WTC11 (cell line): ENCODE measurements at regions not wholly inside any gene's neighbourhood (a gene's known extent, or its start where the extent isn't known, plus 50 kb on each side); places are given as distances from the start of the nearest gene placed in this dataset.

ENCODE experiments used
- ATAC-seq: fragments of 200-7000 bp; cut with Tn5 transposase; 2 replicates; pipeline ENCODE4 v1.10.0; 2021; ENCODE audit warnings: mild to moderate bottlenecking, moderate library complexity
- CTCF ChIA-PET: fragments of 300-600 bp; sonication (Branson Sonifier 250); formaldehyde crosslinking; loops from one replicate; lab custom pipeline; 2021; ENCODE audit warnings: antibody characterized with exemption; lab: Charles Lee
- POLR2A ChIA-PET: fragments of 350-600 bp; sonication (Branson Sonifier 250); formaldehyde crosslinking; loops from one replicate; lab custom pipeline; 2021; ENCODE audit warnings: antibody characterized with exemption; lab: Charles Lee
- DNase-seq: peaks from one replicate; pipeline ENCODE4 v3.0.0; 2021; ENCODE audit warnings: low spot score
- H3K27ac Mint-ChIP-seq: 2 replicates; pipeline ENCODE4 v1.8.0; 2021; ENCODE audit warnings: mixed read lengths
- H3K27me3 Mint-ChIP-seq: 2 replicates; pipeline ENCODE4 v1.8.0; 2021; ENCODE audit warnings: low read depth, mild to moderate bottlenecking, moderate library complexity, mixed read lengths
- H3K36me3 Mint-ChIP-seq: 2 replicates; pipeline ENCODE4 v1.8.0; 2021; ENCODE audit warnings: mixed read lengths
- H3K4me1 Mint-ChIP-seq: 2 replicates; pipeline ENCODE4 v1.8.0; 2022; ENCODE audit warnings: mixed read lengths
- H3K4me3 Mint-ChIP-seq: 2 replicates; pipeline ENCODE4 v1.8.0; 2021; ENCODE audit warnings: mild to moderate bottlenecking, moderate library complexity, mixed read lengths
- H3K9me3 Mint-ChIP-seq: 2 replicates; pipeline ENCODE4 v1.8.0; 2021; ENCODE audit warnings: mixed read lengths
- CBFB ChIP-seq: sonication (generic); formaldehyde crosslinking; IDR thresholded peaks from 2 replicates; pipeline ENCODE4 v1.8.1; 2022; ENCODE audit warnings: mild to moderate bottlenecking, low read depth, missing genetic modification reagents
- EMX1 ChIP-seq: fragments of 250-450 bp; sonication (Bioruptor Pico); IDR thresholded peaks from 2 replicates; pipeline ENCODE4 v1.8.0; 2021; ENCODE audit warnings: mild to moderate bottlenecking
- ESRRA ChIP-seq: sonication (generic); formaldehyde crosslinking; IDR thresholded peaks from 2 replicates; pipeline ENCODE4 v1.8.1; 2022; ENCODE audit warnings: mild to moderate bottlenecking, missing genetic modification reagents, borderline replicate concordance
- ETV6 ChIP-seq: sonication (generic); formaldehyde crosslinking; IDR thresholded peaks from 2 replicates; pipeline ENCODE4 v1.8.1; 2022; ENCODE audit warnings: mild to moderate bottlenecking, missing genetic modification reagents
- GABPB1 ChIP-seq: sonication (generic); formaldehyde crosslinking; IDR thresholded peaks from 2 replicates; pipeline ENCODE4 v1.8.1; 2023; ENCODE audit warnings: mild to moderate bottlenecking, missing genetic modification reagents
- GTF2I ChIP-seq: fragments of 250-450 bp; sonication (Bioruptor Pico); conservative IDR thresholded peaks from 2 replicates; pipeline ENCODE4 v1.4.0; 2021; ENCODE audit warnings: mild to moderate bottlenecking
- MXD4 ChIP-seq: fragments of 250-450 bp; sonication (Bioruptor Pico); IDR thresholded peaks from 2 replicates; pipeline ENCODE4 v1.8.0; 2021; ENCODE audit warnings: mild to moderate bottlenecking, moderate library complexity, borderline replicate concordance
- MYBL2 ChIP-seq: sonication (generic); formaldehyde crosslinking; IDR thresholded peaks from 2 replicates; pipeline ENCODE4 v1.8.1; 2023; ENCODE audit warnings: mild to moderate bottlenecking, moderate library complexity, missing genetic modification reagents
- NR3C1 ChIP-seq: sonication (generic); formaldehyde crosslinking; conservative IDR thresholded peaks from 2 replicates; pipeline ENCODE4 v1.8.1; 2023; ENCODE audit warnings: low read depth, mild to moderate bottlenecking, missing genetic modification reagents
- PRRX2 ChIP-seq: fragments of 250-450 bp; sonication (Bioruptor Pico); IDR thresholded peaks from 2 replicates; pipeline ENCODE4 v1.8.0; 2021; ENCODE audit warnings: mild to moderate bottlenecking
- RELA ChIP-seq: sonication (generic); formaldehyde crosslinking; IDR thresholded peaks from 2 replicates; pipeline ENCODE4 v1.8.1; 2022; ENCODE audit warnings: missing genetic modification reagents, mild to moderate bottlenecking, borderline replicate concordance
- RORB ChIP-seq: fragments of 250-450 bp; sonication (Bioruptor Pico); IDR thresholded peaks from 2 replicates; pipeline ENCODE4 v1.9.0; 2021; ENCODE audit warnings: mild to moderate bottlenecking
- SMAD3 ChIP-seq: sonication (generic); formaldehyde crosslinking; IDR thresholded peaks from 2 replicates; pipeline ENCODE4 v1.8.0; 2022; ENCODE audit warnings: missing genetic modification reagents, mild to moderate bottlenecking, borderline replicate concordance
- SOX15 ChIP-seq: fragments of 250-450 bp; sonication (Bioruptor Pico); IDR thresholded peaks from 2 replicates; pipeline ENCODE4 v1.9.0; 2021; ENCODE audit warnings: mild to moderate bottlenecking
- SP1 ChIP-seq: sonication (generic); formaldehyde crosslinking; conservative IDR thresholded peaks from 2 replicates; pipeline ENCODE4 v1.8.1; 2022; ENCODE audit warnings: missing genetic modification reagents
- ZNF121 ChIP-seq: sonication (generic); formaldehyde crosslinking; IDR thresholded peaks from 2 replicates; pipeline ENCODE4 v1.8.0; 2023; ENCODE audit warnings: missing genetic modification reagents
- ZNF263 ChIP-seq: sonication (generic); formaldehyde crosslinking; IDR thresholded peaks from 2 replicates; pipeline ENCODE4 v1.8.1; 2022; ENCODE audit warnings: low read depth, mild to moderate bottlenecking, moderate library complexity, missing genetic modification reagents
- ZNF416 ChIP-seq: fragments of 250-450 bp; sonication (Bioruptor Pico); IDR thresholded peaks from 2 replicates; pipeline ENCODE4 v1.9.0; 2021; ENCODE audit warnings: mild to moderate bottlenecking, inconsistent platforms
- ZNF425 ChIP-seq: fragments of 250-450 bp; sonication (Bioruptor Pico); conservative IDR thresholded peaks from 2 replicates; pipeline ENCODE4 v1.9.0; 2021; ENCODE audit warnings: mild to moderate bottlenecking
- ZNF512 ChIP-seq: sonication (generic); formaldehyde crosslinking; IDR thresholded peaks from 2 replicates; pipeline ENCODE4 v1.8.1; 2022; ENCODE audit warnings: missing genetic modification reagents, borderline replicate concordance
- ZNF532 ChIP-seq: fragments of 250-450 bp; sonication (Bioruptor Pico); IDR thresholded peaks from 2 replicates; pipeline ENCODE4 v1.9.0; 2021; ENCODE audit warnings: mild to moderate bottlenecking, borderline replicate concordance
- ZSCAN18 ChIP-seq: fragments of 250-450 bp; sonication (Bioruptor Pico); IDR thresholded peaks from 2 replicates; pipeline ENCODE4 v2.1.2; 2022; ENCODE audit warnings: mild to moderate bottlenecking, moderate library complexity

GRCh38 chr13:83815598-83815997 is 66.7 kb downstream of the SLITRK1 start:
- Mint-ChIP-seq H3K9me3 (peaks cover 10% of the 10 kb centered on the region), H3K4me3 (no peak overlapping the region), H3K36me3 (peaks cover 2% of the 10 kb centered on the region; the same call in 1 of the 2 replicates), H3K4me1 (peaks cover 21% of the 10 kb centered on the region), H3K27me3 (peaks cover 28% of the 10 kb centered on the region), H3K27ac (no peak overlapping the region)
- ChIA-PET CTCF (interaction anchor here (0.8 to 1.2 kb wide), 3 partner anchors 9 to 35 kb away, joined by 3 to 5 read pairs (median 3); no protein-coding TSS in a partner anchor), POLR2A (no interaction called here)
- DNase-seq (no peak), ATAC-seq (peak; percentile 72)
- no peak for TF ChIP-seq MXD4 (CRISPR knock-in tag)

GRCh38 chr13:83810136-83810535 is 72.1 kb downstream of the SLITRK1 start:
- Mint-ChIP-seq H3K27me3 (peaks cover 28% of the 10 kb centered on the region), H3K27ac (no peak overlapping the region), H3K4me3 (no peak overlapping the region), H3K9me3 (peaks cover 7% of the 10 kb centered on the region; the same call in 1 of the 2 replicates), H3K4me1 (peaks cover 20% of the 10 kb centered on the region), H3K36me3 (no peaks in the 10 kb centered on the region)
- ATAC-seq (no peak), DNase-seq (no peak)
- CTCF ChIA-PET = interaction anchor here (1.0 kb wide), 1 partner anchor 30 kb away, joined by 3 read pairs; no protein-coding TSS in a partner anchor
- POLR2A ChIA-PET = no interaction called here
- no peak for TF ChIP-seq ETV6 (CRISPR knock-in tag)
- no peak for TF ChIP-seq NR3C1 (CRISPR knock-in tag)
- TF ChIP-seq ZNF263 = no peak
- no peak for TF ChIP-seq CBFB
- no peak for TF ChIP-seq RELA (CRISPR knock-in tag)
- no peak for TF ChIP-seq ZNF416 (CRISPR knock-in tag)
- TF ChIP-seq MYBL2 = no peak
- no peak for TF ChIP-seq ZNF512 (CRISPR knock-in tag)
- TF ChIP-seq PRRX2 (CRISPR knock-in tag) = no peak
- no peak for TF ChIP-seq ZNF532
- TF ChIP-seq ZNF425 = no peak
- TF ChIP-seq EMX1 (CRISPR knock-in tag) = no peak
- no peak for TF ChIP-seq SP1
- TF ChIP-seq GABPB1 (CRISPR knock-in tag) = no peak

- CTCF ChIA-PET = no interaction called here
- DNase-seq (no peak), ATAC-seq (no peak)
- Mint-ChIP-seq H3K27me3 (no peaks in the 10 kb centered on the region), H3K9me3 (no peaks in the 10 kb centered on the region), H3K4me3 (no peak overlapping the region), H3K36me3 (no peaks in the 10 kb centered on the region), H3K4me1 (no peaks in the 10 kb centered on the region), H3K27ac (no peak overlapping the region)
- POLR2A ChIA-PET = no interaction called here
- TF ChIP-seq RORB (CRISPR knock-in tag) = no peak
- no peak for TF ChIP-seq ZNF121 (CRISPR knock-in tag)
- TF ChIP-seq ESRRA (CRISPR knock-in tag) = no peak
- no peak for TF ChIP-seq SOX15 (CRISPR knock-in tag)
- no peak for TF ChIP-seq ZNF263
- TF ChIP-seq NR3C1 (CRISPR knock-in tag) = no peak
- no peak for TF ChIP-seq PRRX2 (CRISPR knock-in tag)
- TF ChIP-seq RELA (CRISPR knock-in tag) = no peak
- TF ChIP-seq ZSCAN18 (CRISPR knock-in tag) = no peak
- TF ChIP-seq SMAD3 (CRISPR knock-in tag) = no peak
- no peak for TF ChIP-seq GTF2I (CRISPR knock-in tag)
Measured at GRCh38 chr13:83804356-83804962, 77.8 kb downstream of the SLITRK1 start.
